KMS-11 (cell line): ENCODE measurements at regions not wholly inside any gene's neighbourhood (a gene's known extent, or its start where the extent isn't known, plus 50 kb on each side); places are given as distances from the start of the nearest gene placed in this dataset.

Experiments
- H2AFZ ChIP-seq: fragments of 200-600 bp; sonication (generic); 2 replicates; pipeline ENCODE4 v1.6.1; 2016; ENCODE audit warnings: antibody characterized with exemption, mixed run types, low read depth
- H3K27ac ChIP-seq: fragments of 200-600 bp; sonication (generic); 2 replicates; pipeline ENCODE4 v1.6.1; 2016; ENCODE audit warnings: mild to moderate bottlenecking, mixed run types
- H3K27me3 ChIP-seq: fragments of 200-600 bp; sonication (generic); 2 replicates; pipeline ENCODE4 v1.6.1; 2017; ENCODE audit warnings: mild to moderate bottlenecking, low read depth, mixed run types, moderate library complexity; ENCODE audit not compliant: insufficient read depth
- H3K36me3 ChIP-seq: fragments of 200-600 bp; sonication (generic); 2 replicates; pipeline ENCODE4 v1.6.1; 2017; ENCODE audit warnings: mild to moderate bottlenecking, mixed run types; ENCODE audit not compliant: insufficient read depth
- H3K4me1 ChIP-seq: fragments of 200-600 bp; sonication (generic); 2 replicates; pipeline ENCODE4 v1.6.1; 2016; ENCODE audit warnings: mild to moderate bottlenecking, low read depth, mixed run types; ENCODE audit not compliant: poor library complexity, severe bottlenecking
- H3K4me2 ChIP-seq: fragments of 200-600 bp; sonication (generic); 2 replicates; pipeline ENCODE4 v1.7.0; 2016; ENCODE audit warnings: mild to moderate bottlenecking, mixed run types
- H3K4me3 ChIP-seq: fragments of 200-600 bp; sonication (generic); IDR thresholded peaks from 2 replicates; pipeline ENCODE4 v1.6.1; 2017; ENCODE audit warnings: low read depth, low read length, mixed read lengths; ENCODE audit not compliant: insufficient read depth
- H3K79me2 ChIP-seq: fragments of 200-600 bp; sonication (generic); 2 replicates; pipeline ENCODE4 v1.6.1; 2016; ENCODE audit warnings: low read depth, mixed run types; ENCODE audit not compliant: insufficient read depth
- H3K9ac ChIP-seq: fragments of 200-600 bp; sonication (generic); 2 replicates; pipeline ENCODE4 v1.6.1; 2016; ENCODE audit warnings: mild to moderate bottlenecking, mixed run types
- H4K20me1 ChIP-seq: fragments of 200-600 bp; sonication (generic); 2 replicates; pipeline ENCODE4 v1.6.1; 2016; ENCODE audit warnings: mild to moderate bottlenecking, mixed run types; ENCODE audit not compliant: insufficient read depth
- CTCF ChIP-seq: fragments of 200-600 bp; sonication (generic); conservative IDR thresholded peaks from 2 replicates; pipeline ENCODE4 v1.6.1; 2017; ENCODE audit warnings: low read depth, mild to moderate bottlenecking, antibody characterized with exemption, low read length, moderate library complexity, mixed read lengths

GRCh38 chr17:69702078-69702477 is 287.6 kb downstream of the MAP2K6 start:
- TF ChIP-seq CTCF, result no peak
- Histone ChIP-seq H2AFZ (no peak overlapping the region), H3K79me2 (no peaks in the 10 kb centered on the region), H3K4me1 (no peaks in the 10 kb centered on the region), H3K36me3 (no peaks in the 10 kb centered on the region), H3K9ac (no peak overlapping the region), H4K20me1 (no peaks in the 10 kb centered on the region), H3K27me3 (no peaks in the 10 kb centered on the region), H3K27ac (no peak overlapping the region), H3K4me3 (no peak overlapping the region), H3K4me2 (no peak overlapping the region)

- Histone ChIP-seq H3K27me3 (no peaks in the 10 kb centered on the region), H3K36me3 (no peaks in the 10 kb centered on the region), H3K4me1 (no peaks in the 10 kb centered on the region), H3K79me2 (no peaks in the 10 kb centered on the region), H3K9ac (no peak overlapping the region), H3K4me3 (no peak overlapping the region), H2AFZ (no peak overlapping the region), H3K4me2 (no peak overlapping the region), H4K20me1 (no peaks in the 10 kb centered on the region), H3K27ac (no peak overlapping the region)
- no peak for TF ChIP-seq CTCF
Measured at GRCh38 chr17:69703751-69704150, 289.3 kb downstream of the MAP2K6 start.

- no peaks in the 10 kb centered on the region for H3K79me2 ChIP-seq
- no peak overlapping the region for H3K4me2 ChIP-seq
- no peaks in the 10 kb centered on the region for H3K4me1 ChIP-seq
- no peak overlapping the region for H3K4me3 ChIP-seq
- TF ChIP-seq CTCF, result no peak
- H2AFZ ChIP-seq, result no peak overlapping the region
- H3K9ac ChIP-seq, result no peak overlapping the region
- H3K36me3 ChIP-seq, result no peaks in the 10 kb centered on the region
- no peaks in the 10 kb centered on the region for H3K27me3 ChIP-seq
- no peaks in the 10 kb centered on the region for H4K20me1 ChIP-seq
- no peak overlapping the region for H3K27ac ChIP-seq
Measured at GRCh38 chr17:69704935-69705334, 290.4 kb downstream of the MAP2K6 start.

- Histone ChIP-seq H3K4me3 (no peak overlapping the region), H4K20me1 (no peaks in the 10 kb centered on the region), H3K79me2 (no peaks in the 10 kb centered on the region), H3K27ac (no peak overlapping the region), H3K4me2 (no peak overlapping the region), H3K27me3 (no peaks in the 10 kb centered on the region), H3K4me1 (no peaks in the 10 kb centered on the region), H2AFZ (no peak overlapping the region), H3K36me3 (no peaks in the 10 kb centered on the region), H3K9ac (no peak overlapping the region)
- no peak for TF ChIP-seq CTCF
Measured at GRCh38 chr17:69706127-69706526, 291.6 kb downstream of the MAP2K6 start.

- Histone ChIP-seq H3K9ac (no peak overlapping the region), H3K4me2 (no peak overlapping the region), H3K27me3 (no peaks in the 10 kb centered on the region), H3K79me2 (no peaks in the 10 kb centered on the region), H4K20me1 (no peaks in the 10 kb centered on the region), H2AFZ (no peak overlapping the region), H3K4me1 (no peaks in the 10 kb centered on the region), H3K27ac (no peak overlapping the region), H3K36me3 (no peaks in the 10 kb centered on the region), H3K4me3 (no peak overlapping the region)
- no peak for TF ChIP-seq CTCF
Measured at GRCh38 chr17:69709441-69709840, 294.9 kb downstream of the MAP2K6 start.
